ENCODE measurements at regions not wholly inside any gene's neighbourhood (a gene's known extent, or its start where the extent isn't known, plus 50 kb on each side); places are given as distances from the start of the nearest gene placed in this dataset.

- no peaks in the 10 kb centered on the region for H3K27me3 ChIP-seq (ENCODE audit: control insufficient read depth, insufficient read depth, low read length)
- H3K9me3 ChIP-seq (ENCODE audit: control insufficient read depth, insufficient read depth, low read depth, low read length) = no peaks in the 10 kb centered on the region
- H3K36me3 ChIP-seq (ENCODE audit: control insufficient read depth, insufficient read depth, low read length) = no peaks in the 10 kb centered on the region
- H3K4me1 ChIP-seq (ENCODE audit: control insufficient read depth, insufficient read depth, low read length) = peaks cover 13% of the 10 kb centered on the region
- H3K27ac ChIP-seq (ENCODE audit: low read depth, low read length) = no peak overlapping the region
- no peak overlapping the region for H3K4me3 ChIP-seq (ENCODE audit: low read depth, low read length)
- no peak overlapping the region for H3K9ac ChIP-seq (ENCODE audit: low read length)
These were observed 288.7 kb upstream of the ADAMTS9 start for GRCh38 chr3:64976456-64976855.

GRCh38 chr3:64975147-64975546 lies 287.3 kb upstream of the ADAMTS9 start:
- no peaks in the 10 kb centered on the region for H3K27me3 ChIP-seq (ENCODE audit: control insufficient read depth, insufficient read depth, low read length)
- H3K27ac ChIP-seq (ENCODE audit: low read depth, low read length) = no peak overlapping the region
- no peak overlapping the region for H3K9ac ChIP-seq (ENCODE audit: low read length)
- no peak overlapping the region for H3K4me3 ChIP-seq (ENCODE audit: low read depth, low read length)
- peaks cover 13% of the 10 kb centered on the region for H3K4me1 ChIP-seq (ENCODE audit: control insufficient read depth, insufficient read depth, low read length)
- no peaks in the 10 kb centered on the region for H3K9me3 ChIP-seq (ENCODE audit: control insufficient read depth, insufficient read depth, low read depth, low read length)
- H3K36me3 ChIP-seq (ENCODE audit: control insufficient read depth, insufficient read depth, low read length) = no peaks in the 10 kb centered on the region

GRCh38 chr3:64974401-64974800 lies 286.6 kb upstream of the ADAMTS9 start:
- no peak overlapping the region for H3K9ac ChIP-seq (ENCODE audit: low read length)
- no peaks in the 10 kb centered on the region for H3K9me3 ChIP-seq (ENCODE audit: control insufficient read depth, insufficient read depth, low read depth, low read length)
- no peaks in the 10 kb centered on the region for H3K36me3 ChIP-seq (ENCODE audit: control insufficient read depth, insufficient read depth, low read length)
- peaks cover 13% of the 10 kb centered on the region for H3K4me1 ChIP-seq (ENCODE audit: control insufficient read depth, insufficient read depth, low read length)
- no peak overlapping the region for H3K4me3 ChIP-seq (ENCODE audit: low read depth, low read length)
- no peak overlapping the region for H3K27ac ChIP-seq (ENCODE audit: low read depth, low read length)
- H3K27me3 ChIP-seq (ENCODE audit: control insufficient read depth, insufficient read depth, low read length) = no peaks in the 10 kb centered on the region

- Histone ChIP-seq H3K27ac (ENCODE audit: low read depth, low read length) (no peak overlapping the region), H3K36me3 (ENCODE audit: control insufficient read depth, insufficient read depth, low read length) (no peaks in the 10 kb centered on the region), H3K4me1 (ENCODE audit: control insufficient read depth, insufficient read depth, low read length) (peaks cover 12% of the 10 kb centered on the region), H3K4me3 (ENCODE audit: low read depth, low read length) (no peak overlapping the region), H3K9ac (ENCODE audit: low read length) (no peak overlapping the region), H3K9me3 (ENCODE audit: control insufficient read depth, insufficient read depth, low read depth, low read length) (no peaks in the 10 kb centered on the region), H3K27me3 (ENCODE audit: control insufficient read depth, insufficient read depth, low read length) (no peaks in the 10 kb centered on the region)
These were observed 285.0 kb upstream of the ADAMTS9 start for GRCh38 chr3:64972793-64973192.

- H3K4me3 ChIP-seq (ENCODE audit: low read depth, low read length) = no peak overlapping the region
- H3K4me1 ChIP-seq (ENCODE audit: control insufficient read depth, insufficient read depth, low read length) = no peaks in the 10 kb centered on the region
- no peaks in the 10 kb centered on the region for H3K9me3 ChIP-seq (ENCODE audit: control insufficient read depth, insufficient read depth, low read depth, low read length)
- no peak overlapping the region for H3K27ac ChIP-seq (ENCODE audit: low read depth, low read length)
- no peak overlapping the region for H3K9ac ChIP-seq (ENCODE audit: low read length)
- H3K36me3 ChIP-seq (ENCODE audit: control insufficient read depth, insufficient read depth, low read length) = no peaks in the 10 kb centered on the region
- no peaks in the 10 kb centered on the region for H3K27me3 ChIP-seq (ENCODE audit: control insufficient read depth, insufficient read depth, low read length)
These were observed 283.8 kb upstream of the ADAMTS9 start for GRCh38 chr3:64971602-64972001.

GRCh38 chr3:64970634-64971033 lies 282.8 kb upstream of the ADAMTS9 start:
- H3K27me3 ChIP-seq (ENCODE audit: control insufficient read depth, insufficient read depth, low read length) = no peaks in the 10 kb centered on the region
- no peaks in the 10 kb centered on the region for H3K4me1 ChIP-seq (ENCODE audit: control insufficient read depth, insufficient read depth, low read length)
- H3K27ac ChIP-seq (ENCODE audit: low read depth, low read length) = no peak overlapping the region
- H3K4me3 ChIP-seq (ENCODE audit: low read depth, low read length) = no peak overlapping the region
- no peaks in the 10 kb centered on the region for H3K36me3 ChIP-seq (ENCODE audit: control insufficient read depth, insufficient read depth, low read length)
- no peak overlapping the region for H3K9ac ChIP-seq (ENCODE audit: low read length)
- no peaks in the 10 kb centered on the region for H3K9me3 ChIP-seq (ENCODE audit: control insufficient read depth, insufficient read depth, low read depth, low read length)

- H3K27ac ChIP-seq (ENCODE audit: low read depth, low read length) = no peak overlapping the region
- H3K4me1 ChIP-seq (ENCODE audit: control insufficient read depth, insufficient read depth, low read length) = no peaks in the 10 kb centered on the region
- H3K27me3 ChIP-seq (ENCODE audit: control insufficient read depth, insufficient read depth, low read length) = no peaks in the 10 kb centered on the region
- no peak overlapping the region for H3K4me3 ChIP-seq (ENCODE audit: low read depth, low read length)
- H3K36me3 ChIP-seq (ENCODE audit: control insufficient read depth, insufficient read depth, low read length) = no peaks in the 10 kb centered on the region
- H3K9ac ChIP-seq (ENCODE audit: low read length) = no peak overlapping the region
- H3K9me3 ChIP-seq (ENCODE audit: control insufficient read depth, insufficient read depth, low read depth, low read length) = no peaks in the 10 kb centered on the region
These were observed 273.5 kb upstream of the ADAMTS9 start for GRCh38 chr3:64961301-64961700.

- no peaks in the 10 kb centered on the region for H3K27me3 ChIP-seq (ENCODE audit: control insufficient read depth, insufficient read depth, low read length)
- H3K4me3 ChIP-seq (ENCODE audit: low read depth, low read length) = no peak overlapping the region
- H3K4me1 ChIP-seq (ENCODE audit: control insufficient read depth, insufficient read depth, low read length) = peaks cover 6% of the 10 kb centered on the region; the same call in 1 of the 2 replicates
- H3K27ac ChIP-seq (ENCODE audit: low read depth, low read length) = no peak overlapping the region
- H3K36me3 ChIP-seq (ENCODE audit: control insufficient read depth, insufficient read depth, low read length) = no peaks in the 10 kb centered on the region
- H3K9ac ChIP-seq (ENCODE audit: low read length) = no peak overlapping the region
- H3K9me3 ChIP-seq (ENCODE audit: control insufficient read depth, insufficient read depth, low read depth, low read length) = no peaks in the 10 kb centered on the region
These were observed 270.5 kb upstream of the ADAMTS9 start for GRCh38 chr3:64958199-64958843.

GRCh38 chr3:64957408-64958198 lies 269.8 kb upstream of the ADAMTS9 start:
- no peak overlapping the region for H3K9ac ChIP-seq (ENCODE audit: low read length)
- peaks cover 6% of the 10 kb centered on the region; the same call in 1 of the 2 replicates for H3K4me1 ChIP-seq (ENCODE audit: control insufficient read depth, insufficient read depth, low read length)
- no peaks in the 10 kb centered on the region for H3K27me3 ChIP-seq (ENCODE audit: control insufficient read depth, insufficient read depth, low read length)
- H3K9me3 ChIP-seq (ENCODE audit: control insufficient read depth, insufficient read depth, low read depth, low read length) = no peaks in the 10 kb centered on the region
- H3K4me3 ChIP-seq (ENCODE audit: low read depth, low read length) = no peak overlapping the region
- H3K27ac ChIP-seq (ENCODE audit: low read depth, low read length) = no peak overlapping the region
- no peaks in the 10 kb centered on the region for H3K36me3 ChIP-seq (ENCODE audit: control insufficient read depth, insufficient read depth, low read length)

- H3K27ac ChIP-seq (ENCODE audit: low read depth, low read length) = no peak overlapping the region
- no peaks in the 10 kb centered on the region for H3K36me3 ChIP-seq (ENCODE audit: control insufficient read depth, insufficient read depth, low read length)
- H3K9ac ChIP-seq (ENCODE audit: low read length) = no peak overlapping the region
- no peaks in the 10 kb centered on the region for H3K27me3 ChIP-seq (ENCODE audit: control insufficient read depth, insufficient read depth, low read length)
- H3K4me1 ChIP-seq (ENCODE audit: control insufficient read depth, insufficient read depth, low read length) = peaks cover 6% of the 10 kb centered on the region; the same call in 1 of the 2 replicates
- no peak overlapping the region for H3K4me3 ChIP-seq (ENCODE audit: low read depth, low read length)
- no peaks in the 10 kb centered on the region for H3K9me3 ChIP-seq (ENCODE audit: control insufficient read depth, insufficient read depth, low read depth, low read length)
These were observed 269.0 kb upstream of the ADAMTS9 start for GRCh38 chr3:64956711-64957325.

- Histone ChIP-seq H3K4me3 (ENCODE audit: low read depth, low read length) (no peak overlapping the region), H3K4me1 (ENCODE audit: control insufficient read depth, insufficient read depth, low read length) (peaks cover 6% of the 10 kb centered on the region; the same call in 1 of the 2 replicates), H3K9me3 (ENCODE audit: control insufficient read depth, insufficient read depth, low read depth, low read length) (no peaks in the 10 kb centered on the region), H3K9ac (ENCODE audit: low read length) (no peak overlapping the region), H3K36me3 (ENCODE audit: control insufficient read depth, insufficient read depth, low read length) (no peaks in the 10 kb centered on the region), H3K27me3 (ENCODE audit: control insufficient read depth, insufficient read depth, low read length) (no peaks in the 10 kb centered on the region), H3K27ac (ENCODE audit: low read depth, low read length) (no peak overlapping the region)
These were observed 267.3 kb upstream of the ADAMTS9 start for GRCh38 chr3:64954995-64955636.
